ENCODE measurements at regions not wholly inside any gene's neighbourhood (a gene's known extent, or its start where the extent isn't known, plus 50 kb on each side); places are given as distances from the start of the nearest gene placed in this dataset.

- no peak for DNase-seq
Measured at GRCh38 chrX:26334232-26334631, 118.3 kb downstream of the MAGEB5 start.

- DNase-seq = no peak
Measured at GRCh38 chrX:26328608-26329319, 112.8 kb downstream of the MAGEB5 start.

- DNase-seq = no peak
Measured at GRCh38 chrX:26309262-26309661, 93.3 kb downstream of the MAGEB5 start.

- no peak for DNase-seq
Measured at GRCh38 chrX:26295425-26295824, 79.5 kb downstream of the MAGEB5 start.

- DNase-seq = no peak
Measured at GRCh38 chrX:26286836-26287235, 70.9 kb downstream of the MAGEB5 start.
